ENCODE measurements at regions not wholly inside any gene's neighbourhood (a gene's known extent, or its start where the extent isn't known, plus 50 kb on each side); places are given as distances from the start of the nearest gene placed in this dataset.

GRCh38 chr4:25513814-25514213 lies 136.8 kb downstream of the ANAPC4 start:
- TF ChIP-seq CTCF (IDR thresholded peaks at IDR 0.05 in 2 of 3, conservative IDR thresholded peaks at IDR 0.05 in 1 of 3; ENCODE audit: borderline replicate concordance in 1 of 3, insufficient read depth in 1 of 3, low read depth in 2 of 3, low read length in 2 of 3) (no peak), ELF1 (IDR thresholded peaks at IDR 0.05; ENCODE audit: borderline replicate concordance, low read depth) (no peak), EGR1 (IDR thresholded peaks at IDR 0.05; ENCODE audit: low read depth) (no peak), YY1 (IDR thresholded peaks at IDR 0.05; ENCODE audit: extremely low read depth, insufficient replicate concordance, low read depth, low read length) (no peak), POLR2AphosphoS5 (IDR thresholded peaks at IDR 0.05; ENCODE audit: low read depth, low read length) (no peak), ZBTB33 (IDR thresholded peaks at IDR 0.05; ENCODE audit: extremely low read depth, insufficient replicate concordance, low read length) (no peak), POLR2A (IDR thresholded peaks at IDR 0.05; ENCODE audit: borderline replicate concordance, extremely low read depth, insufficient read depth, insufficient read length) (no peak), ZNF274 (IDR thresholded peaks at IDR 0.05; ENCODE audit: low read depth, low read length) (no peak), EZH2phosphoT487 (IDR thresholded peaks at IDR 0.05; ENCODE audit: borderline replicate concordance) (no peak), TCF7L2 (IDR thresholded peaks at IDR 0.05; ENCODE audit: borderline replicate concordance, extremely low read depth, insufficient read depth, insufficient read length) (no peak), ZFX (IDR thresholded peaks at IDR 0.05) (no peak), CBX3 (IDR thresholded peaks at IDR 0.05; ENCODE audit: low read depth) (no peak), JUND (IDR thresholded peaks at IDR 0.05) (no peak), CEBPB (IDR thresholded peaks at IDR 0.05; ENCODE audit: low read depth) (no peak)
